Skin epidermis (tissue), 12 donors: ENCODE measurements at regions not wholly inside any gene's neighbourhood (a gene's known extent, or its start where the extent isn't known, plus 50 kb on each side); places are given as distances from the start of the nearest gene placed in this dataset.

Experiments
- H3K27ac ChIP-seq, 21 experiments: fragments of 200-600 bp; sonication (generic) in 11 of 21; one replicate each; pipeline ENCODE4 v1.5.0; 2020; ENCODE audit warnings: mild to moderate bottlenecking in 3 of 21, inconsistent platforms in 2 of 21, moderate library complexity in 2 of 21
- H3K4me3 ChIP-seq, 7 experiments: fragments of 200-600 bp; sonication (generic) in 2 of 7; one replicate each; pipeline ENCODE4 v1.5.0; 2020; ENCODE audit warnings: inconsistent platforms in 2 of 7, mild to moderate bottlenecking in 2 of 7, moderate library complexity in 1 of 7

GRCh38 chr1:79852004-79852403, 845.5 kb upstream of the ADGRL4 start:
- H3K27ac ChIP-seq: no peak overlapping the region

DNA sequence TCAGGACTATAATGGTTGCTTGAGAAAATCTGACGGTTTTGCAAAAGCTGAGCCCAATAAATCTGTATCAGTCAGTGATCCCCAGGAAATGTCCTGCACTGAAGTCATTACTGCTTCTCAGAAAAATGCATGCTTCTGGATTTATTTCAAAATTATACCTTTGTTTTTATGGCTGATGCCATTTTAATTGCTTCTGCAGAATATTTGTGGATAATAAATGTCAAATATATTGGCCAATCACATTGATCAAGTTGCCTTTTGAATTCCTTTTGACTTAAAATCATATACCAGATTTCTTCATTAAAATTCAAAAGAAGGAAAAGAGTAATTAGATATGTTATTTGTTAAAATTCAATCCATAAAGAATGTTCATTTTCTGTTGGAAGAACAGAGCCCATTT, 842.9 kb upstream of the ADGRL4 start:
- Histone ChIP-seq H3K27ac (no peak overlapping the region), H3K4me3 (no peak overlapping the region)

More at GRCh38 chr1:79852004-79852403, 845.5 kb upstream of the ADGRL4 start:
- no peak overlapping the region for H3K4me3 ChIP-seq

GRCh38 chr1:79848316-79848715, 841.8 kb upstream of the ADGRL4 start:
- no peak overlapping the region for H3K27ac ChIP-seq

DNA sequence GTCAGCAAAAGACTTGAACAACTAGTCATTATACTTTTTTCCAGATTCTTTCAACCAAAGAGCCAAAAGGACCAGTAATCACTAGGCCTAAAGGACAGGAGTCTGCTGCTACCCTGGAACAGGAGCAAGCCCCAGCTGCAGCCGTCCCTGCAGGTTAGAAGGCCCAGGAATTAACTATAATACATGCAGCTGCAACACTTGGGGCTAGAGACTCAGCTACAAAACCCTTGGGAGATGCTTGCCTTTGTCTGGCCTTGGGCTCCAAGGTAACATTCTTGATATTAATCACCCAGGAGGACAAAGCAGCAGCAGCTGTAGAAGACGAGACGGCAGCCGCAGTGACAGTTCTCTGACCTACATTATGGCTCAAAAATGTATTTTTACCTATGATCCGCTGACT, 841.2 kb upstream of the ADGRL4 start:
- H3K27ac ChIP-seq: no peak overlapping the region
- no peak overlapping the region for H3K4me3 ChIP-seq

More at GRCh38 chr1:79848316-79848715, 841.8 kb upstream of the ADGRL4 start:
- no peak overlapping the region for H3K4me3 ChIP-seq

- Histone ChIP-seq H3K27ac (no peak overlapping the region), H3K4me3 (no peak overlapping the region)
Measured at GRCh38 chr1:79845936-79846335, 839.4 kb upstream of the ADGRL4 start.

DNA sequence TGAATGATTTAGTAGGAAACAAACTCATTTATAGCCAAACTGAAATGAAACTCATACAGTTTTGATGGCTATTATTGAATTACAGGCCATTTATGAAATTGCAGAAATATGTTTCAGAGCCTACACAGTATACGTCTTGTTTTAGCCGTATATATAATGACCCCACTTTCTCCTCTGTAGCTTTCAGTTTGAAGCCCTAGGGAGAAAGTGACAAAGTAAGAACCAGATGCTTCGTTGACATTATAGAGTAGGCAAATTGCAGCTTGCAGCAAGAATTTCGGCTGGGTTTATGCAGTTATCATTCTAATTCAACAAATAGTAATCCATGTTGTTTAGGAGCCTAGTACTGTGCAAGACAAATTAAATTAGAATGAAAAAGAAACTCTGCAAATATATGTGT, 836.3 kb upstream of the ADGRL4 start:
- H3K4me3 ChIP-seq: no peak overlapping the region
- H3K27ac ChIP-seq: no peak overlapping the region

GRCh38 chr1:79839882-79840281, 833.4 kb upstream of the ADGRL4 start:
- H3K4me3 ChIP-seq: no peak overlapping the region
- no peak overlapping the region for H3K27ac ChIP-seq

DNA sequence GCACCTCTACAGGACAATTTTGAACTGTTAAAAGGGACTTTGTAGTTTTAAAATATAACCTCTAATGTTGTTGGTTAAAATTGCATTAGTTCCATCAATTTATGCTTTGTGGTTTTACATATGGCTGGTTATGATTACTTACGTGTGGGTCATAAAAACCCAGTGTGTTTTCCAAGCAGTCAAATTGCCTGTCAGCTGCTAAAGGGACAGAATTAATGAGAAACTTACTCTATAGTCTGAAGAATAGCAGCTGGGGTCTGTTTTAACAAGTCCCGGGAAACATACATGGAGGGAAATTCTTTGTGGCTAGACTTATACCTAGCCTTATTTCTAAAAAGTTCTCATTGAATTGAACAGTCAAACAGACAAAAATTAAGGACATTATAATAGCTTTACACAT, 820.9 kb upstream of the ADGRL4 start:
- Histone ChIP-seq H3K4me3 (no peak overlapping the region), H3K27ac (no peak overlapping the region)

DNA sequence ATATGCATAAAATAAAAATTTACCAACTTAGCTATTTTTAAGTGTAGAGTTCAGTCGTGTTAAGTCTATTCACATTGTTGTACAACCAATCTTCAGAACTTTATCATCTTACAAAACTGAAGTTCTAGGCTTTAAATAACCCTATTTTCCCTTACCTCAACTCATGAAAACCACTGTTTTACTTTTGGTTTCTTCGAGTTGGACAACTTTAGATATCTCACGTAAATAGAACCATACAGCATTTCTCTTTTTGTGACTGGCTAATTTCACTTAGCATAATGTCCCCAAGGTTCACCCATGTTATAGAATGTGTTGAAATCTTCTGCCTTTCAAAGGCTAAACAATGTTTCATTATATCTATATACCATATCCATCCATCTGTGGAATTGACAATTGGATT, 819.0 kb upstream of the ADGRL4 start:
- Histone ChIP-seq H3K4me3 (no peak overlapping the region), H3K27ac (no peak overlapping the region)

GRCh38 chr1:79822053-79822452, 815.5 kb upstream of the ADGRL4 start:
- no peak overlapping the region for H3K27ac ChIP-seq
- H3K4me3 ChIP-seq: no peak overlapping the region

DNA sequence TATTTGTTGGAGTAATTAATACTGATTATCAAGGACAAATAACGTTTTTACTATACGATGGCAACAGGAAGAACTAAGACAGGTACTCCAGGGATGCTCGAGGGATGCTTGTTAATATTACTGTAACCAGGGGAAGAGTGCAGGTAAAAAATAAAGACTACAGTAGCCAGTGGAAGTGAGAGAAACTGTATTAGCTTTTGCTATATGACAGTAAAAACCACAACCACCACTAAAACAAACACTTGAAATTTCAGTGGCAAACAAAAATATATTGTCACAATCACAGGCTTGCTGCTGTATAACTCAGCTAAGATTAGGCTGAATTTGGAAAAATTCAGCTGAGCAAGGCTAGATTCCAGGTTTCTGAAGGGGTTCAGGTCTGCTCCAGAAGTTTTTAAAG, 812.6 kb upstream of the ADGRL4 start:
- H3K27ac ChIP-seq: no peak overlapping the region
- no peak overlapping the region for H3K4me3 ChIP-seq

DNA sequence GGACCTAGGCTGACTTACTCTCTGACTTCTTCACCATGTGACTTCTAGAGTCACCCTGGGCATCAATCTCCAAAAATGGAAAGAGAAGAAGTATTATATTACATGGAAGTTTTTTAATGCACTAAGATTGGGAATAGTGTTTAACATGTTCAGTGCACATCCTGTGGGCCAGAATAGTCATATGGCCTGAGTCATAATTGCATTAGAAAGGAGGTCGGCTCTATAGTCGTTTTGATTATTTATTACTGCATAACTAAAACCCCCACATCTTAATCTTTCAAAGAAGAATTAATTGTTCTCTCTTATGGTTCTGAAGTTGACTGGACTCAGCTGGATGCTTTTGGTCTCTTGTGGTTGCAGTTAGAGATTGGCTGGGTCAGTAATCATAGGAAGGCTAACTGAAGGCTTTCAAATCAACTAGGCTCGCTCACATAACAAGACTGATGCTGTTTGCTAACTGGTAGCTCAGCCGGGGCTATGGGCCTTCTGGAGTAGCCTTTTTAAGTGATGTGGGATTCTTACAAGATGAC, 810.6 kb upstream of the ADGRL4 start:
- Histone ChIP-seq H3K27ac (no peak overlapping the region), H3K4me3 (no peak overlapping the region)

GRCh38 chr1:79815115-79815514, 808.6 kb upstream of the ADGRL4 start:
- Histone ChIP-seq H3K4me3 (no peak overlapping the region), H3K27ac (no peak overlapping the region)

- Histone ChIP-seq H3K27ac (no peak overlapping the region), H3K4me3 (no peak overlapping the region)
Measured at GRCh38 chr1:79811173-79811572, 804.6 kb upstream of the ADGRL4 start.

DNA sequence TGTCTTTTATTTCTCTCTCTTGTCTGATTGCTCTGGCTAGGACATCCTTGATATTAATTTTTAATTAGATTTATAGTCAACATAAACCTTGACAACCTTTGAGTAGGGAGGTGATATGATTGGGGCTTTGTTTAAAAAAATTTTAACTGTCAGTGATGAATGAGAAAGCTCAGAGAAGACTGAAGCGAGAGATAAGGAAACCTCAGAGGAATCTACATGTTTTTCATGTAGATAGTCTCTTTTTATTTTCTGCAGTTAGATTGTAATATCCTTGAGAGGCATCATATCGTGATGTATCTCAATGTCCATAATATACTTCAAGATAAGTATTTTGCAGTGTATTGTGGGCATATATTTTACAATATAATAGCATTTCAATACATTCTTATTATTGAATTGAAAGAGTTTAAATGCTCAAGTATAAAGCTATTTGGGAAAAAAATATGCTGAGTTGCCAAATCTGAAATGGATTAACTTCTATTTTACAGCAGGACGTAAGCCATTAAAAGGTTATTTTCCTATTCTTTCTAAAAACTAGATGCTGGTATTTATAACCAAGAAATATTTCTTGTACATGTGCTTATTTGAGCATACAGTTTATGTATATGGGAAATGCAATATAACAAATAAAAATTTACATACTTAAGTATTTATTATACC, 802.4 kb upstream of the ADGRL4 start:
- no peak overlapping the region for H3K27ac ChIP-seq
- no peak overlapping the region for H3K4me3 ChIP-seq

DNA sequence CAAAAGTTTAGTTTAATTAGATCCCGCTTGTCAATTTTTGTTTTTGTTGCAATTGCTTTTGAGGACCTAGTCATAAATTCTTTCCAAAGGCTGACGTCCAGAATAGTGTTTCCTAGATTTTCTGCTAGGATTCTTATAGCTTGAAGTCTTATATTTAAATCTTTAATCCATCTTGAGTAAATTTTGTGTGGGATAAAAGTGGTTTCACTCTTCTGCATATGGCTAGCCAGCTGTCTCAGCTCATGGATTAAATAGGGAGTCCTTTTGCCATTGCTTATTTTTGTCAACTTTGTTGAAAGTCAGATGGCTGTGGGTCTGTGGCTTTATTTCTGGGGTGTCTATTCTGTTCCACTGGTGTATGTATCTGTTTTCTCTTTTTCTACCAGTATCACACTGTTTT, 801.3 kb upstream of the ADGRL4 start:
- Histone ChIP-seq H3K27ac (no peak overlapping the region), H3K4me3 (no peak overlapping the region)

GRCh38 chr1:79797487-79797886, 791.0 kb upstream of the ADGRL4 start:
- no peak overlapping the region for H3K4me3 ChIP-seq
- H3K27ac ChIP-seq: no peak overlapping the region

DNA sequence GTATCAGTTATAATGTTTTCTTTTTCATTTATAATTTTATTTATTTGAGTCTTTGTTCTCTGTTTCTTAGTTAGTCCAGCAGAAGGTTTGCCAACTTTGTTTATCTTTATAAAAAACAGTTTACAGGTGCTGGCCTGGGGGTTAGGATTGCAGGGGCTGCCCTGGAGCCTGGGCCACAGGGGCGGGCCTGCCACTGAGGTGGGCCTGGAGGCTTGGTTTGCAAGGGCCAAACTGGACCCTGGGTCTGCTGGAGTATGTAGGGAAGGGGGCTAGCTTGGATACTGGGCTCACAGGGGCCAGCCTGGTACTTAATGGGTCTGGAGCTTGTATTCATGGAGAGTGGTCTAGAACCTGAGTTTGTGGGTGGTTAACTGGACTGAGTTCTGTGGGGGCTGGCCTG, 789.9 kb upstream of the ADGRL4 start:
- Histone ChIP-seq H3K4me3 (no peak overlapping the region), H3K27ac (no peak overlapping the region)

DNA sequence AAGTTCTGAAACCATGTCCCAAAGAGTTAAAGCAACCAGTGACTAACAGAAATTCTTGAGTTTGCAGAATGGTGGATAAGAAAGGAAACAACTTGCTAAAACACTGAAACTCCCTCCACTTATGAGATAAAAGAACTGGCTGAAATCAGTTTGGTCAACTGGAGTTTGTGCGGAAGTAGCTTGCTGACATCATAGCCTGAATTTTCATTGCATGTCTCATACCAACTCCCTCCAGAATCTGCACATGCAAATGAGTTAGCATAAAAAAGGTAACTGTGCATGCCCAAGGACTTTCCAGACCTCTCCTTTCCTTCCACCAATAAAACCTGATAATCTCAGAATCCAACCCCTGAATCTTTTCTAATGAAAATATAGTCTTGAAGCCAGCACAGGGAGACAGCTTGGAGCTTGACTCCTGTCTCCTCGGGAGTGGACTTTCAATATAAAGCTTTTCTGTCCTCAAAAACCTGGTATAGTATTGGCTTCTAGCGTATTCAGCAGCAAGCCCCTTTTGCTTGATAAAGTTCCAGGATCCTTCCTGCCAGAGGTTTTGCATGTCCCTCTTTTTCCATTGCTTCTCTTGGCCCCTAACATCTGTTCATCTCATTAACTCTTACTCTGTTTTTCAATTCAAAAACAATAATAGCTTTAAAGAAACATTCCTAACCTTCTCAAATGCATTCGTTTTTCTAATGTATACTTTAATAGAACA, 785.8 kb upstream of the ADGRL4 start:
- Histone ChIP-seq H3K4me3 (no peak overlapping the region), H3K27ac (no peak overlapping the region)

DNA sequence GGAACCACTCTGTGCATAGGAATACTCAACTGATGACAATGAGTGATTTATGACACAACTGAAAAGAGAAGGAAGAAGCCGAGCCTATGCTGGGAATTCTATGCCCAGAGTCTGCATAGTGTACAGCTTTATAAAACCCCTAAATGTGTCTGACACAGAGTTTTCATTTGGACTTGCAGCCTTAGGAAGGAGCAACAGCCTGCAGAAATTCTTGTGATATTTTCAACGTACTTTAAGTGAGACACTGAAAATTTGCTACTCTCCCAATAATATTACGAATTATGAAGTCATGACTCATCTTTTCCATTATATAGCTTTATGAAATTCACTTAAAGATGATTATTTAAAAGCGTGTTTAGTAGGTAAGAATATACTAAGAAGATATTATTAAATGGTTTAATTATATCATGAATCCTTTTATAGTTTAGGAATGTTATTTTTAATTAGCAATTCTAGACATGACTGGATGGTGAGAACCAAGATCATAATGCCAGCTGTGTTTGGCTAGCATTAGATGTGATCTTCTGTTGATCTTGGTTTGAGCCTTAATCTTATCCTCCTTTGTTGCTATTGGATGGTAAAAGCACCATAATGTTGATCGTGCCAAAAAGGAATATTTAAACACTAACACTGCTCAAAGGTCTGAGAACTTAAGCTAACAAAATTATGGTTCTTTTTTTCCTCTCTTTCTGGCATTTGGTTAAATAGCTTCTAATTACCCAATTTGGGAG, 785.1 kb upstream of the ADGRL4 start:
- Histone ChIP-seq H3K27ac (no peak overlapping the region), H3K4me3 (no peak overlapping the region)

- no peak overlapping the region for H3K4me3 ChIP-seq
- no peak overlapping the region for H3K27ac ChIP-seq
Measured at GRCh38 chr1:79790950-79791349, 784.4 kb upstream of the ADGRL4 start.
